Progenitor cell of endocrine pancreas (in vitro differentiated cells): ENCODE measurements at regions not wholly inside any gene's neighbourhood (a gene's known extent, or its start where the extent isn't known, plus 50 kb on each side); places are given as distances from the start of the nearest gene placed in this dataset.

Experiments used
- DNase-seq: peaks from one replicate; pipeline ENCODE4 v3.0.0; 2021; ENCODE audit warnings: low spot score; ENCODE audit not compliant: unreplicated experiment
- H3K27ac Mint-ChIP-seq: 2 replicates; pipeline ENCODE4 v1.8.0; 2021; ENCODE audit warnings: mild to moderate bottlenecking, moderate library complexity, mixed read lengths
- H3K27me3 Mint-ChIP-seq: 2 replicates; pipeline ENCODE4 v1.8.0; 2021; ENCODE audit warnings: mixed read lengths
- H3K36me3 Mint-ChIP-seq: 2 replicates; pipeline ENCODE4 v1.8.0; 2022; ENCODE audit warnings: mixed read lengths; ENCODE audit not compliant: insufficient read depth
- H3K4me1 Mint-ChIP-seq: 2 replicates; pipeline ENCODE4 v1.8.0; 2021; ENCODE audit warnings: low read depth, mixed read lengths
- H3K4me3 Mint-ChIP-seq: 2 replicates; pipeline ENCODE4 v1.8.0; 2021; ENCODE audit warnings: low read depth, mild to moderate bottlenecking, moderate library complexity, mixed read lengths
- H3K9me3 Mint-ChIP-seq: 2 replicates; pipeline ENCODE4 v1.8.0; 2021; ENCODE audit warnings: low read depth, mixed read lengths
- TF ChIP-seq, protein P1 (sequence below): fragments of 200-600 bp; sonication (generic); IDR thresholded peaks from one replicate; pipeline ENCODE4 v1.5.0; 2021; ENCODE audit warnings: antibody characterized with exemption, mild to moderate bottlenecking; ENCODE audit not compliant: unreplicated experiment

DNA sequence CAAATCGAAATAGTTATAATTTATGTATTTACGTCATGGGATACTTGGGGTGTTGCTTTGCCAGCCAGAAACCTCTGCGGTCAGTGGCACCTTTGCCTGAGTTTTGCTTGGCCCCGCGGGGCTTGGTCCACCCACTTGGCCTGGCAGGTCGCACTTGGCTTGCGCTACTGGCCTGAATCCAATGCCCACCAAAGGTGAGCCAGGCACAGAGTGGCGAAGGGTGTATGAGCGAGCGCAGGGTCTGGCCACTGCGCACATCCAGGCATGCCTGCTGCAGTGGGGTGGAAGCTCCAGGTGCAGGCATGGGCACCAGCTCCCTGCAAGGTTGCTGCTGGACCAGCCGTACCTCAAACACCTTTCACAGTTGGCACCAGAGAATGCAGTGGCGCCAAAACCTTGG, 714.6 kb downstream of the CDH9 start:
- no peak overlapping the region for H3K27ac Mint-ChIP-seq
- no peaks in the 10 kb centered on the region for H3K9me3 Mint-ChIP-seq
- no peaks in the 10 kb centered on the region for H3K4me1 Mint-ChIP-seq
- no peaks in the 10 kb centered on the region for H3K36me3 Mint-ChIP-seq
- no peak overlapping the region for H3K4me3 Mint-ChIP-seq
- no peaks in the 10 kb centered on the region for H3K27me3 Mint-ChIP-seq
- no peak for DNase-seq
- TF ChIP-seq, protein P1, sequence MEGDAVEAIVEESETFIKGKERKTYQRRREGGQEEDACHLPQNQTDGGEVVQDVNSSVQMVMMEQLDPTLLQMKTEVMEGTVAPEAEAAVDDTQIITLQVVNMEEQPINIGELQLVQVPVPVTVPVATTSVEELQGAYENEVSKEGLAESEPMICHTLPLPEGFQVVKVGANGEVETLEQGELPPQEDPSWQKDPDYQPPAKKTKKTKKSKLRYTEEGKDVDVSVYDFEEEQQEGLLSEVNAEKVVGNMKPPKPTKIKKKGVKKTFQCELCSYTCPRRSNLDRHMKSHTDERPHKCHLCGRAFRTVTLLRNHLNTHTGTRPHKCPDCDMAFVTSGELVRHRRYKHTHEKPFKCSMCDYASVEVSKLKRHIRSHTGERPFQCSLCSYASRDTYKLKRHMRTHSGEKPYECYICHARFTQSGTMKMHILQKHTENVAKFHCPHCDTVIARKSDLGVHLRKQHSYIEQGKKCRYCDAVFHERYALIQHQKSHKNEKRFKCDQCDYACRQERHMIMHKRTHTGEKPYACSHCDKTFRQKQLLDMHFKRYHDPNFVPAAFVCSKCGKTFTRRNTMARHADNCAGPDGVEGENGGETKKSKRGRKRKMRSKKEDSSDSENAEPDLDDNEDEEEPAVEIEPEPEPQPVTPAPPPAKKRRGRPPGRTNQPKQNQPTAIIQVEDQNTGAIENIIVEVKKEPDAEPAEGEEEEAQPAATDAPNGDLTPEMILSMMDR: no peak

DNA sequence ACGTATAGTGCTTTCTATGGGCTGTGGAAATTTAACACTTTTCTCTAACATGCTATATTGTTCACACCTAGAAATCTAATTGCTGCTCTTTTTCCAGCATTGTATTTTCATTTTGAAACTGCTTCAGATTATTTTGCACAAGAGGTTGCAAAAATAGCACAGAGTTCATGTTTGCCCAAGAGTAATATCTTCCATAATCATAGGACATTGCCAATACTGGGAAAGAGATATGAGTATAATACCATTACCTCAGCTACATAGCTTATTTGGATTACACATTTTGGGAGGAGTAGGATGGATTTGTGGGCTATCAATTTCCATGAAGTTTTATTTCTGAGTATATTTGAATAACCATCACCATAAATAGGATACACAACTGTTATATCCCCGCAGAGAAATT, 717.1 kb downstream of the CDH9 start:
- Mint-ChIP-seq H3K36me3 (no peaks in the 10 kb centered on the region), H3K27me3 (no peaks in the 10 kb centered on the region), H3K4me1 (no peaks in the 10 kb centered on the region), H3K9me3 (no peaks in the 10 kb centered on the region), H3K27ac (no peak overlapping the region), H3K4me3 (no peak overlapping the region)
- TF ChIP-seq, protein P1: no peak
- DNase-seq: no peak

DNA sequence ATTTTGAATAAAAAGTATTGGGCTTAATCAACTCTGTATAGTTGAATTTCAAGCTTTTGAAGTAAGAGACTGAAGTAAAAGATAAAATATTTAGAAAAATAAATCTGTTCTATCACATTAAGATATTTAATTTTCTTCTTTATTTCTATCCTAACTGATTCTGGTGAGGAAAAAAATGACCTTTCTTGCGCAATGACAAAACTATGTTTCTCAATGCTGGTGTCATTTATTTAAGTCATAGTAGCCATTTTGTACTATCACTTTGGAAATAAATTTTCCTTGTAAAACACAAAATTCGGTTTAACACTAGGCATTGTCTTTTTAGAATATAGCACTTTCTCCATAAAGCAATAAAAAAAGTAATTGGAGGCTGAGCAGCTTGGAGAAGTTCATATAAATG, 728.0 kb downstream of the CDH9 start:
- Mint-ChIP-seq H3K4me3 (no peak overlapping the region), H3K9me3 (peaks cover 3% of the 10 kb centered on the region), H3K27ac (no peak overlapping the region), H3K27me3 (no peaks in the 10 kb centered on the region), H3K4me1 (no peaks in the 10 kb centered on the region), H3K36me3 (no peaks in the 10 kb centered on the region)
- DNase-seq: no peak
- TF ChIP-seq, protein P1: no peak

DNA sequence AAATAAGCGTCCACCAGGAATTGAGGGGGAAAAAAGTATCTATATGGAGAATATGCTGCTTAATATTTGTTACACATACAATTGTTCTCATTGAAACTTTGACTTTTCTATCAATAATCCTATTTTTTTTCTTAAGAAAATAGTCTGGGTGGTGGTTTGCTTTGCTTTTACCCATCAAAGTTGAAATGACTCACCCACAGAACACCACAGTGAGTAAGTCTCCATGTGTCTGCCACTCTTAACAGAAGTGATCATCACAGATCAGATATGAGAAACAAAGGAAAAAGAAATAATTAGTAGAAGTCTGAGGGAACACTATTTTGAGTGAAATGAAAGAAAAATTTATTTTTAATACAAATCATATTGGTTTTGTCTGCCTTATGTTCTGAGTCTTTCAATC, 742.8 kb downstream of the CDH9 start:
- Mint-ChIP-seq H3K36me3 (no peaks in the 10 kb centered on the region), H3K4me3 (no peak overlapping the region), H3K9me3 (no peaks in the 10 kb centered on the region), H3K4me1 (no peaks in the 10 kb centered on the region), H3K27me3 (no peaks in the 10 kb centered on the region), H3K27ac (no peak overlapping the region)
- TF ChIP-seq, protein P1: no peak
- no peak for DNase-seq

DNA sequence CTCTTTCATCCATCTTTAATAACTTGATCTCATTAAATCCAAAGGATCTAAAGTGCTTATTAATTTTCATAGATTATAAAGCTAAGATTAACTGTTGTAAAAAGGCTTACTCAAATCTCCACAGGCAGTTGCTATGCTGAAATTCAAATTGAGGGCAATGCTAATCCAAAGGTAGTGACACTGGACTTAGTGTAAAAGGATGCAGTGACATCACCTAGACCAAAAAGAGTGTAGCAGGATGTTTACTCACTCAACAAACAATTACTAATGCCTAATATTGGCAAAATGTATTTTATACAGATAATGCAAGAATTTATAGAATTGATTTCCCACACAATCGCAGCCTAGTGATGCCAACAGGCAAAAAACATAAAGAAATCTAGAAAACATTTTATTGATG, 756.2 kb downstream of the CDH9 start:
- Mint-ChIP-seq H3K4me3 (no peak overlapping the region), H3K9me3 (peaks cover 8% of the 10 kb centered on the region), H3K27ac (no peak overlapping the region), H3K36me3 (no peaks in the 10 kb centered on the region), H3K4me1 (no peaks in the 10 kb centered on the region), H3K27me3 (no peaks in the 10 kb centered on the region)
- no peak for DNase-seq
- TF ChIP-seq, protein P1: no peak
